NOMO-1 treated with DMSO at 0.1 percent for 48 hours (cell line): ENCODE measurements at regions not wholly inside any gene's neighbourhood (a gene's known extent, or its start where the extent isn't known, plus 50 kb on each side); places are given as distances from the start of the nearest gene placed in this dataset.

Experiments
- DNase-seq: peaks from one replicate; lab custom pipeline; 2025; ENCODE audit not compliant: unreplicated experiment; lab: John Stamatoyannopoulos, UW

DNA sequence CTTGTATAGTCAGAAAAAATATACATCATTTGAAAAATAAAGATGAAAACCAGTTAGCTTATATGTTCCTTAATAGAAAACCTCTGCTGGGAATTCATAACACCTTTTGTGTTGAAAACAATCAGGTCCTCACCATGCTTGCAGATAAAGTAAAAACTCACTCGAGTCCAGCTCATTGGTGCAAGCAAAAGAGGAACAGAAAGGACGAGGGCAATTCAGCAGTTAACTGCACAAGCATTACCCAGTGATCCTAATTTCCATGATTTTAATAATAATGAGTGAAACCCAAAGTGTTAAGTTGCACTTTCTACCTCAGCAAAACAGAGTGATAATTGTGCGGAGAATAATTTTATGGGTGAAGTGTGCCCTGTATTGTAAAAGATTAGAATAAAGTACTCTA lies 839.9 kb downstream of the BCL11A start:
- peak; percentile 63 for DNase-seq

DNA sequence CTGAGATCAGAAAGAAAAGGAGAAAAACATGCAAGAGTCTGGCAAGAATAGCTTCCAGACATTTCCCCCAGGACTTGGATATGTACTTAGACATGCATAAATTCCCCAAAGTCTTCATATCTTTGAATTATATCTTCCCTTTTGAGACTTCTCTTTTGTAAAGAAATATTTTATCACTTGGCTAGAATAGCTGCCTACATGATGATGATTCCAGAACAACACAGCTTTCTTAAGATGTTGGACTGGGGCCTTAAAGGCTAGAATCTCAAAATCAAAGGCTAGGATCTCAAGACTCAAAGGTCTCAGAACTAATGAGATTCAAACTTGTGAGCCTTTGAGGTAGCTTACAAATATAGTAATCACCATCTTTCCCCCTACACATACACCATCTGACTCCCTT lies 842.3 kb downstream of the BCL11A start:
- DNase-seq: no peak

GRCh38 chr2:59706729-59707128 lies 846.7 kb downstream of the BCL11A start:
- DNase-seq: no peak

- DNase-seq: no peak
Measured at GRCh38 chr2:59703796-59704195, 849.7 kb downstream of the BCL11A start.

DNA sequence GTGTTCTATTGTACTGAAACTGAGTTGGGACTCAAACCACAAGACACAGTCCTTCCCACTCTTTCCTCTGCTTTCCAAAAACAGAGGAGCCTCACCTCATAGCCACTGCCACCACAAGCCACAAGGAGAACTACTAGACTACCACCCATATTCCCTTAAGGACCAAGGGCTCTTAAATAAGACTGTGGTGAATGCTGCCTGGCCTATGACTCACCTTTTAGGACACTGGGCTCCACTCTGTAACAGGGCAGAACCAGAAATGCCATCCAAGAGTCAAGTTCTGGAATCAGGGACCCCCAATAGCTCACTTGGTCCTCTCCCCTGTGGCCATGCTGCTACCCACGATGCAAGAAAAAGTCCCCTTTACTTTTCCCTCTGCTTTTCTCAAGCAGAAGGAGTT lies 851.4 kb downstream of the BCL11A start:
- no peak for DNase-seq

DNA sequence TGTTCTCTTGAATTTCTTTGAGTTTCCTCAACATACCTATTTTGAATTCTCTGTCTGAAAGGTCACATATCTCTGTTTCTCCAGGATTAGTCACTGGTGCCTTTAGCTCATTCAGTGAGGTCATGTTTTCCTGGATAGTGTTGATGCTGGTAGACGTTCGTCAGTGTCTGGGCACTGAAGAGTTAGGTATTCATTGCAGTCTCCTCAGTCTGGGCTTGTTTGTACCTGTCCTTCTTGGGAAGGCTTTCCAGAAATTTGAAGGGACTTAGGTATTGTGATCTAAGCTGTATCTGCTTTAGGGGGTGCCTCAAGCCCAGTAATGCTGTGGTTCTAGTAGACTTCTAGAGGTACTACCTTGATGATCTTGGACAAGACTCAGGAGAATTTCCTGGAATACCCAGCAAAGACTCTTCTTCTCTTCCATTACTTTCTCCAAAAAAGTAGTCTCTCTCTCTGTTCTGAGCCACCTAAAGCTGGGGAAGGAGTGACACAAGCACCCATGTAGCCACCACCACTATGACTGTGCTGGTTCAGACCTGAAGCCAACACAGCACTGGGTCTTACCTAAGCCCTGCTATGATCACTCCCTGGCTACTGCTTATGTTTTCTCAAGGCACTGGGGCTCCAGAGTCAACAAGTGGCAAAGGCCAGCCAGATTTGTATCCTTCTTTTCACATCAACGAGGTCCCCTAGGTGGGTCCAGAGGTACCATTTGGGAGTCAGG lies 852.0 kb downstream of the BCL11A start:
- DNase-seq: no peak

GRCh38 chr2:59694176-59694575 lies 859.3 kb downstream of the BCL11A start:
- no peak for DNase-seq

DNA sequence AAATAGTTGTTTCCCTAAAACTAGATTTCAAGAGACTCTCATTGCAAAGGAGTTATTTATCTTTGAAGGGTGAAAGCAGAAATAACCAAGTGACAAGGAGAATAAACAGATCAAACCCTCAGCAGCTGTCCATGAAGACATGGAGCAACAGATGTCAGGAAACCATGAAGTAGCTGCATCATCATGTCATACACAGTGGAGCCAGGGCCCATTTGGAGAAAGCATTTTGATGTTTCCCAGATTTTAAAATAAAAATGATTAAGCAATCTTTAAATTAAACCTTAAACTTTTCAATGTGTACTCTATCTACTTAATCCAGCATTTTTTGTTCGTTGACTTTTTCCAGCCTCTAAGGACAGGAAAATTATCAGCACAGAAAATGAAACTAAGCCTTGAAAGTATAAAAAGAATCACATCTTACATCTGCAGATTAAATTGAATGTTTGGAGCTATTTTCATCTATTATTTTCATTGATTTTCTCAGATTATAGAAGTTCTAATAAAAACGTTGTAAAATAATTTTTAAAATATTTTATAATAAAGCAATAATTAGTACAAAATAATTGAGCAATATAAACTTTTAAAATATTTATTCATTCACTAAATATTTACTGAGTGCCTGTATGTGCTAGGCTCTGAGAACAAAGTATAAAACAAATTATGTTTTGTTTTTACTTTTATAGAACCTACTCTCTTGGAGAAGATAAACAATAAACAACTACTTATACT lies 860.1 kb downstream of the BCL11A start:
- DNase-seq: no peak

GRCh38 chr2:59691518-59692190 lies 861.8 kb downstream of the BCL11A start:
- peak; percentile 6 for DNase-seq

GRCh38 chr2:59690849-59691248 lies 862.6 kb downstream of the BCL11A start:
- DNase-seq: no peak

GRCh38 chr2:59684771-59685166 lies 868.7 kb downstream of the BCL11A start:
- no peak for DNase-seq

DNA sequence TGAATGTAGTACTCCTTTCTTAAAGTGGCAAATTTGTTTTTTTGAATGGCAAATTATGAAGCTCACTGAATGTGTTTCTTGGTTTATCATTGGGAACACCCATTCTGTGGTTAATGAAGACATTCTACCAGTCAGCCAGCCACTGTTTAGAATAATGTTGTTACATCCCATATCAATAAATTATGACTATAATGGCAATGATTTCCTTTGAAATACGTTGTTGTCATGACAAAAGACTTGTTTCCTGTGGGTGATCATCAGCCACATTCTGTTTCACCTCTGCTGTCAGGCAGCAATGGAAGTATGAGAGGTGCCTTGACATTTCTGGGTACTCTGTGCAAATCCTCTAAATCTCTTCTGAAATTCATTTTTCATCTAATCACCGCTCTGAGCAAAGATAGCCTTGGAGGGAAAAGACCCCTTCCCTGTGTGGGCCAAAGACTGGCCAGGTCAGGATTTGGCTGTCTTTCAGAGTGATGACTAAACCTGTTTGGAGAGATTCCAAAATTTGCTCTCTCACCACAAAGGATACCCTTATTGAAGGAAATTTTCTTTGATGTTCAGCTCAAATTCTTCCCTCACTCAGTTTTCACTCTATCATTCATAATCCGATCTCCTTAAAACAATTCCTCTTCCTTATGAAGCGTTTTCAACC lies 869.2 kb downstream of the BCL11A start:
- DNase-seq: peak; percentile 25

GRCh38 chr2:59680863-59681262 lies 872.6 kb downstream of the BCL11A start:
- DNase-seq: no peak

GRCh38 chr2:59677158-59677557 lies 876.3 kb downstream of the BCL11A start:
- DNase-seq: peak; percentile 74

DNA sequence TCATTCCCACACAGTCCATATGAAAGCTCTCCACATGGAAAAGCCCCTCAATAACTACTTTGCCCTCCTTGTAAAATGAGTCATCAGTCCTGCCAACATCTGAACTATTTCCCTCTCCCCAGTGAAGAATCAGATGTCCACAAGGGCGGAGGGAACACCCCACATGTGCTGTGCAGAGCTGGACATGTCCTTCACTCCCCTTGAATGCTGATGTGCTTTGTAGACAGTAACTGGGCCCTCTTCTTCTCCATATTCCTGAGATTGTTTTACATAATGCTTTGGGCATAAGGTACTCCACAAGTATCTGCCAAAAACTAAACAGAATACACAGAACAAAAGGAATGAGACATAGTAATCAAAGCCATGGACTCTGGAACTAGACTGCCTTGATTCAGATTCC lies 879.4 kb downstream of the BCL11A start:
- no peak for DNase-seq

DNA sequence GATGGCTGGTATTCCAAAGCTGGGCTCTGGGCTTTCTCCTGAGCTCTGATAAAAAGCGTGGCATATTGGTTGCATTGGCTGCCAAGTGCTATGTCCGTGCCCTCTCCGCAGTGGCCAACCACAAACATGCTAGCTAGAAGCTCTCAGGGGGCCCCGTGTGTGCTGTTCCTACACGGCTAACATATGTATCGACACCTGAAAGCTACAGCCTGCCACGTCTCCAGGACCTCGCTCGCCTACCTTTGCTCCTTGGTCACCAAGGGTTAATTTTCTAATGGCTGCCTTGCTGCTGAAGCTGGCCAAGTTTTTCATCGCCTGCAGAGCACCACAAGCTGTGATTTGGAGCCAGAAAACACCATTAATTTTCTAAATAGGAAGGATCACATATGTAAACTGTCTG lies 888.4 kb downstream of the BCL11A start:
- no peak for DNase-seq

GRCh38 chr2:59662127-59662861 lies 891.2 kb downstream of the BCL11A start:
- no peak for DNase-seq

DNA sequence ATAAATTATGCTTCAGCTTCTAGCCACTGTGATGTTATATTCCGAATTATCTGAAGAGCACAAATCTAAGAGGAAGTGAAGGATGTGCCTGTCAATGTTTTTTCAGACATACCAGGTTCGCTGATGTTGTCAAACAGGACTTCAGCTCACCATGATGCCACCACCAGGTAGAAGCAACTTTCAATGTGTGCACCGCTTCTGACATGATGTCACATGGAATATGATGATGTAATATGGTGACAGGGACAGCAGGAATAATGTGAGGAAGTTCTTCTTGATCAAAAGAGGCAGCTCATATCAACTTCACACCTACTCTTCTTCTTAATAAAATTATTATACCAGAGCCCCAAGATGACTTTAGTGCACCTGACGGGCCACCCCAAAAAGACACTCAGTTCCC lies 893.2 kb downstream of the BCL11A start:
- DNase-seq: no peak

- no peak for DNase-seq
Measured at GRCh38 chr2:59658906-59659635, 894.4 kb downstream of the BCL11A start.

GRCh38 chr2:59655809-59656208 lies 897.6 kb downstream of the BCL11A start:
- peak; percentile 19 for DNase-seq
